Glutamatergic neuron (in vitro differentiated cells): ENCODE measurements at regions not wholly inside any gene's neighbourhood (a gene's known extent, or its start where the extent isn't known, plus 50 kb on each side); places are given as distances from the start of the nearest gene placed in this dataset.
"Not testable (repeated sequence)": the region's sequence is repeated elsewhere in the genome, so short reads cannot be mapped to it uniquely, and the experiment has no call there.

ENCODE experiments used
- DNase-seq: peaks from one replicate; pipeline ENCODE4 v3.0.0; 2022
- H3K27ac Mint-ChIP-seq: one replicate; pipeline ENCODE4 v1.8.0; 2020; ENCODE audit warnings: mild to moderate bottlenecking, mixed read lengths, inconsistent platforms; ENCODE audit not compliant: unreplicated experiment
- H3K27me3 Mint-ChIP-seq: one replicate; pipeline ENCODE4 v1.8.0; 2020; ENCODE audit warnings: mild to moderate bottlenecking, moderate library complexity, mixed read lengths, inconsistent platforms; ENCODE audit not compliant: unreplicated experiment
- H3K36me3 Mint-ChIP-seq: one replicate; pipeline ENCODE4 v1.8.0; 2020; ENCODE audit warnings: mild to moderate bottlenecking, mixed read lengths, inconsistent platforms; ENCODE audit not compliant: unreplicated experiment
- H3K4me1 Mint-ChIP-seq: one replicate; pipeline ENCODE4 v1.8.0; 2020; ENCODE audit warnings: mild to moderate bottlenecking, low read depth, mixed read lengths, inconsistent platforms; ENCODE audit not compliant: unreplicated experiment
- H3K4me3 Mint-ChIP-seq: one replicate; pipeline ENCODE4 v1.8.0; 2020; ENCODE audit warnings: mild to moderate bottlenecking, mixed read lengths, inconsistent platforms; ENCODE audit not compliant: unreplicated experiment
- H3K9me3 Mint-ChIP-seq: one replicate; pipeline ENCODE4 v1.8.0; 2020; ENCODE audit warnings: mild to moderate bottlenecking, moderate library complexity, mixed read lengths, inconsistent platforms; ENCODE audit not compliant: unreplicated experiment
- TF ChIP-seq, protein P1 (sequence below): fragments of 200-600 bp; sonication (generic); IDR thresholded peaks from one replicate; pipeline ENCODE4 v1.5.0; 2021; ENCODE audit not compliant: partially characterized antibody, unreplicated experiment

DNA sequence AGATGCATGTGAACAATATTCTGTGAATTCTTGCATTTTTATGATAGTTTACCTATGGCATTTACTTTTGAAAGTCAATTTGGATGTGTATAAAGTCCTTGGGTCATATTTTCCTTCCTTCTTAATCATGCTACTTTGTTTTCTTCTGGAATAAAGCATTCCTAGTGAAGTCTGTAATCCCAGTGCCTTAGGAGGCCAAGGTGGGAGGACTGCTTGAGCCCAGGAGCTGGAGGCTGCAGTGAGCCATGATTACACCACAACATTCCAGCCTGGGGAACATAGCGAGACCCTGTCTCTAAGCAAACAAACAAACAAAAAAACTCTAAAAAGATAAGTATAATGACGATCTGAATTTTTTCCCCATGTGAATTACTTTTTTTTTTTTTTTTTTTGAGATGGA lies 69.7 kb upstream of the SYNCRIP start:
- peaks cover 4% of the 10 kb centered on the region for H3K9me3 Mint-ChIP-seq
- H3K4me3 Mint-ChIP-seq, result no peak overlapping the region
- peaks cover 4% of the 10 kb centered on the region for H3K36me3 Mint-ChIP-seq
- no peak overlapping the region for H3K27ac Mint-ChIP-seq
- H3K27me3 Mint-ChIP-seq, result no peaks in the 10 kb centered on the region
- TF ChIP-seq, protein P1, sequence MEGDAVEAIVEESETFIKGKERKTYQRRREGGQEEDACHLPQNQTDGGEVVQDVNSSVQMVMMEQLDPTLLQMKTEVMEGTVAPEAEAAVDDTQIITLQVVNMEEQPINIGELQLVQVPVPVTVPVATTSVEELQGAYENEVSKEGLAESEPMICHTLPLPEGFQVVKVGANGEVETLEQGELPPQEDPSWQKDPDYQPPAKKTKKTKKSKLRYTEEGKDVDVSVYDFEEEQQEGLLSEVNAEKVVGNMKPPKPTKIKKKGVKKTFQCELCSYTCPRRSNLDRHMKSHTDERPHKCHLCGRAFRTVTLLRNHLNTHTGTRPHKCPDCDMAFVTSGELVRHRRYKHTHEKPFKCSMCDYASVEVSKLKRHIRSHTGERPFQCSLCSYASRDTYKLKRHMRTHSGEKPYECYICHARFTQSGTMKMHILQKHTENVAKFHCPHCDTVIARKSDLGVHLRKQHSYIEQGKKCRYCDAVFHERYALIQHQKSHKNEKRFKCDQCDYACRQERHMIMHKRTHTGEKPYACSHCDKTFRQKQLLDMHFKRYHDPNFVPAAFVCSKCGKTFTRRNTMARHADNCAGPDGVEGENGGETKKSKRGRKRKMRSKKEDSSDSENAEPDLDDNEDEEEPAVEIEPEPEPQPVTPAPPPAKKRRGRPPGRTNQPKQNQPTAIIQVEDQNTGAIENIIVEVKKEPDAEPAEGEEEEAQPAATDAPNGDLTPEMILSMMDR, result no peak
- no peaks in the 10 kb centered on the region for H3K4me1 Mint-ChIP-seq
- DNase-seq, result no peak

DNA sequence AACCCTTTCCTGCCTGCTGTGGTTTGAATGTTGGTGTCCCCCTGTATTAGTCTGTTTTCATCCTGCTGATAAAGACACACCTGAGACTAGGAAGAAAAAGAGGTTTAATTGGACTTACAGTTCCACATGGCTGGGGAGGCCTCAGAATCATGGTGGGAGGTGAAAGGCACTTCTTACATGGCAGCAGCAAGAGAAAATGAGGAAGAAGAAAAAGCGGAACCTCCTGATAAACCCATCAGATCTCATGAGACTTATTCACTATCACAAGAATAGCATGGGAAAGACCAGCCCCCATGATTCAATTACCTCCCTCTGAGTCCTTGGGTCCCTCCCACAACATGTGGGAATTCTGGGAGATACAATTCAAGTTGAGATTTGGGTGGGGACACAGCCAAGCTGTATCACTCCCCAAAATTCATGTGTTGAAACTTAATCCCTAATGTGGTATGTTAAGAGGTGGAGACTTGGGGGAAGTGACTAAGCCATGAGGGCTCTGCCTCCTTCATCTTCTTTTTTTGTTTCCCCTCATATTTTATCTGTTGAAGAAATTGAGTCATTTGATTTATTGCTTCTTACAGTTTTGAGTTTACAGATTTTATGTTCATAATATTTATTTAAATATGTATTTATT lies 64.9 kb upstream of the SYNCRIP start:
- not testable (repeated sequence) for H3K9me3 Mint-ChIP-seq, DNase-seq

DNA sequence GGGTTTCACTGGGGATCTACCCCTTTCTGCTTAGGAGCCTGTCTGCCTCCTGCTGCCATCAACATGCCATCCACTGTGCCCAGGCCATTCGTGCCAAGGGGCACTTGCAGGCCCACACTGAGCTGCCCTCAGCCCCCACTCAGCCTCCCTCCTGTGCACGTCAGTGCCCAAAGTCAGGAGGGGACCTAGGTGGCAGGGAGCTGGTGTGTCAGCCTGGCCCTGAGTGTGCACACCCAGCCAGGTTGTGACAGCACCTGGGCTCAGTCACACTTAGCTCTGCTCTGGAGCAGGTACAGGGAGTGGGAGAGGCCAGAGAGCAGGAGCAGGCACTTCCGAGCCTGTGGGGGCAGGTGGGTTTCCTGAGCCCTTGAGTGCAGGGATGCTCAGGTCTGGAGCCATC lies 63.6 kb upstream of the SYNCRIP start:
- no peak for DNase-seq
- Mint-ChIP-seq H3K4me3 (no peak overlapping the region), H3K4me1 (no peaks in the 10 kb centered on the region), H3K36me3 (no peaks in the 10 kb centered on the region), H3K27me3 (peaks cover 2% of the 10 kb centered on the region), H3K9me3 (peaks cover 3% of the 10 kb centered on the region), H3K27ac (no peak overlapping the region)
- TF ChIP-seq, protein P1, result no peak

More for the DNA sequence above, 64.9 kb upstream of the SYNCRIP start:
- H3K27me3 Mint-ChIP-seq, H3K27ac Mint-ChIP-seq, H3K4me1 Mint-ChIP-seq, H3K4me3 Mint-ChIP-seq, H3K36me3 Mint-ChIP-seq: not testable (repeated sequence)

DNA sequence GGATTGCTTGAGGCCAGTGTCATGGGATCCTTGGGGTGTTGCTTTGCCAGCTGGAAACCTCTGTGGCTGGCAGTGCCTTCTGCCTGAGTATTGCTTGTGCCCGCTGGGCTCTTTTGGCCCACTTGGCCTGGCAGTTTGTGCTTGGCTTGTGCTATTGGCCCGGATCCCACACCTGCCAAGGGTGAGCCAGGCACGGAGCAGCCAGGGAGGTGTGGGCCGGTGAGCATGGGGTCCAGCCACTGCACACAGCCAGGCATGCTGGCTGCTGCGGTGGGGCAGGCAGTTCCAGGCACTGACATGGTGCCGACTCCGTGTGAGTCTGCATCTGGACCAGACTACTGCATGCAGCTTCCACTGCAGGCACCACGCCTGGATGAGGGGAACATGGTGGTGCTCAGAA lies 62.5 kb upstream of the SYNCRIP start:
- H3K9me3 Mint-ChIP-seq, result peaks cover 3% of the 10 kb centered on the region
- no peaks in the 10 kb centered on the region for H3K4me1 Mint-ChIP-seq
- DNase-seq, result no peak
- no peak overlapping the region for H3K27ac Mint-ChIP-seq
- no peak overlapping the region for H3K4me3 Mint-ChIP-seq
- TF ChIP-seq, protein P1, result no peak
- H3K27me3 Mint-ChIP-seq, result peaks cover 2% of the 10 kb centered on the region
- no peaks in the 10 kb centered on the region for H3K36me3 Mint-ChIP-seq

DNA sequence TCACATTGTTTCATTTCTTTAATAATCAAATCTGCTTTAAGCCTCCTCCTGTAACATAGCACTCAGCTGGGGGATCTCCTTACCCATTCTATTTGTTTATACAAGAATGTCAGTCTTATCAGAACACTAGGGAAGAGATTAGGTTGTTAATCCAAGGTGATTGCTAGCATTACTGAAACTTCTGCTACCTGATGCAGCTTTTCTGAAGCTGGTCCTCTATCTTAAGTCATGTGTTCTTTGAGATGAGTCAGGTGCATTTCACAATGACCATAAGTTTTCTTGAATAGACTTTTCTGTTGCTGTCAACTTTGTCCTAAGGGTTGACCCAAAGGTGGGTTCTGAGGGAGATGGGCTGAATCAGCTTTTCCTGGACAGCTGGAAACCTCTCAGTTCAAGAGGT lies 60.7 kb upstream of the SYNCRIP start:
- no peaks in the 10 kb centered on the region for H3K36me3 Mint-ChIP-seq
- peaks cover 5% of the 10 kb centered on the region for H3K27me3 Mint-ChIP-seq
- no peak overlapping the region for H3K4me3 Mint-ChIP-seq
- TF ChIP-seq, protein P1, result no peak
- peaks cover 3% of the 10 kb centered on the region for H3K9me3 Mint-ChIP-seq
- no peak for DNase-seq
- no peak overlapping the region for H3K27ac Mint-ChIP-seq
- no peaks in the 10 kb centered on the region for H3K4me1 Mint-ChIP-seq
